Right atrium auricular region (tissue), 2 donors: ENCODE measurements at regions not wholly inside any gene's neighbourhood (a gene's known extent, or its start where the extent isn't known, plus 50 kb on each side); places are given as distances from the start of the nearest gene placed in this dataset.

Experiments used
- DNase-seq: peaks from one replicate; pipeline ENCODE4 v3.0.0-alpha.2; 2019; ENCODE audit warnings: low spot score
- H3K27ac ChIP-seq, 2 donors: fragments of 200-600 bp; sonication (generic); 1 replicate in 1 of 2; 2 replicates in 1 of 2; pipeline ENCODE4 v1.5.1; 2016 to 2019
- H3K27me3 ChIP-seq, 2 donors: fragments of 200-600 bp; sonication (generic); one replicate each; pipeline versions ENCODE4 v1.5.1 to v1.6.0; 2017 to 2019
- H3K36me3 ChIP-seq: fragments of 200-600 bp; sonication (generic); one replicate; pipeline ENCODE4 v1.5.1; 2016
- H3K4me1 ChIP-seq, 2 donors: fragments of 200-600 bp; sonication (generic); one replicate each; pipeline versions ENCODE4 v1.5.1 to v1.6.0; 2017 to 2019
- H3K4me3 ChIP-seq, 2 donors: fragments of 200-600 bp; sonication (generic); 1 replicate in 1 of 2; 2 replicates in 1 of 2; pipeline ENCODE4 v1.5.1; 2017 to 2019; ENCODE audit warnings: mild to moderate bottlenecking in 1 of 2, moderate library complexity in 1 of 2
- H3K9me3 ChIP-seq, 2 donors: fragments of 200-600 bp; sonication (generic); one replicate each; pipeline ENCODE4 v1.5.1; 2019
- CTCF ChIP-seq, 2 donors: fragments of 200-600 bp; sonication (generic); IDR thresholded peaks; one replicate each; pipeline ENCODE4 v1.5.1; 2019; ENCODE audit warnings: antibody characterized with exemption in 2 of 2

GRCh38 chr7:16982640-16983350 lies 101.0 kb upstream of the AGR3 start:
- Histone ChIP-seq H3K27ac (no peak overlapping the region), H3K4me3 (no peak overlapping the region), H3K36me3 (no peaks in the 10 kb centered on the region), H3K4me1 (peaks cover 0 to 11% of the 10 kb centered on the region in 2 donors), H3K27me3 (no peaks in the 10 kb centered on the region), H3K9me3 (no peaks in the 10 kb centered on the region)
- peak; percentile 89 to 90 for TF ChIP-seq CTCF (IDR thresholded peaks at IDR 0.05)
- no peak for DNase-seq

- H3K4me1 ChIP-seq: peaks cover 0 to 8% of the 10 kb centered on the region in 2 donors
- no peak for DNase-seq
- no peaks in the 10 kb centered on the region for H3K36me3 ChIP-seq
- H3K9me3 ChIP-seq: no peaks in the 10 kb centered on the region
- H3K27me3 ChIP-seq: no peaks in the 10 kb centered on the region
- H3K27ac ChIP-seq: no peak overlapping the region
- no peak for TF ChIP-seq CTCF (IDR thresholded peaks at IDR 0.05)
- H3K4me3 ChIP-seq: no peak overlapping the region
Measured at GRCh38 chr7:16984375-16984774, 102.6 kb upstream of the AGR3 start.

GRCh38 chr7:16985621-16986020 lies 103.8 kb upstream of the AGR3 start:
- no peak overlapping the region for H3K4me3 ChIP-seq
- no peaks in the 10 kb centered on the region for H3K9me3 ChIP-seq
- no peaks in the 10 kb centered on the region for H3K27me3 ChIP-seq
- DNase-seq: no peak
- peaks cover 0 to 20% of the 10 kb centered on the region in 2 donors for H3K4me1 ChIP-seq
- no peaks in the 10 kb centered on the region for H3K36me3 ChIP-seq
- H3K27ac ChIP-seq: no peak overlapping the region
- no peak for TF ChIP-seq CTCF (IDR thresholded peaks at IDR 0.05)

- H3K36me3 ChIP-seq: no peaks in the 10 kb centered on the region
- no peak overlapping the region for H3K4me3 ChIP-seq
- no peaks in the 10 kb centered on the region for H3K9me3 ChIP-seq
- no peak overlapping the region for H3K27ac ChIP-seq
- DNase-seq: no peak
- H3K27me3 ChIP-seq: no peaks in the 10 kb centered on the region
- no peak for TF ChIP-seq CTCF (IDR thresholded peaks at IDR 0.05)
- peaks cover 0 to 20% of the 10 kb centered on the region in 2 donors for H3K4me1 ChIP-seq
Measured at GRCh38 chr7:16986755-16987154, 105.0 kb upstream of the AGR3 start.

GRCh38 chr7:16989811-16990413 lies 108.1 kb upstream of the AGR3 start:
- no peak for TF ChIP-seq CTCF (IDR thresholded peaks at IDR 0.05)
- Histone ChIP-seq H3K36me3 (no peaks in the 10 kb centered on the region), H3K4me3 (peak overlapping the region; percentile 13 to 26), H3K27ac (peak overlapping the region; percentile 32 to 35), H3K9me3 (no peaks in the 10 kb centered on the region), H3K4me1 (peaks cover 0 to 14% of the 10 kb centered on the region in 2 donors), H3K27me3 (no peaks in the 10 kb centered on the region)
- DNase-seq: peak; percentile 83
